Neuronal stem cell (in vitro differentiated cells): ENCODE measurements at regions not wholly inside any gene's neighbourhood (a gene's known extent, or its start where the extent isn't known, plus 50 kb on each side); places are given as distances from the start of the nearest gene placed in this dataset.

ENCODE experiments used
- DNase-seq: peaks from one replicate; pipeline ENCODE4 v3.0.0-alpha.2; 2013; ENCODE audit warnings: low spot score
- H2AFZ ChIP-seq: one replicate; pipeline ENCODE4 v1.6.1; 2013; ENCODE audit warnings: mild to moderate bottlenecking, low read length, inconsistent platforms
- H2AK5ac ChIP-seq: 2 replicates; pipeline ENCODE4 v1.6.1; 2013; ENCODE audit warnings: low read depth, mild to moderate bottlenecking, inconsistent platforms, low read length, moderate library complexity, mixed read lengths
- H2BK120ac ChIP-seq: 2 replicates; pipeline ENCODE4 v1.6.1; 2013; ENCODE audit warnings: low read depth, mild to moderate bottlenecking, inconsistent platforms, low read length, moderate library complexity, mixed read lengths
- H2BK12ac ChIP-seq: one replicate; pipeline ENCODE4 v1.6.1; 2013; ENCODE audit warnings: low read length, inconsistent platforms
- H2BK15ac ChIP-seq: 2 replicates; pipeline ENCODE4 v1.6.1; 2013; ENCODE audit warnings: mild to moderate bottlenecking, low read length, inconsistent platforms, mixed read lengths
- H2BK5ac ChIP-seq: one replicate; pipeline ENCODE4 v1.6.1; 2013; ENCODE audit warnings: inconsistent platforms, mild to moderate bottlenecking, low read length, moderate library complexity
- H3K14ac ChIP-seq: one replicate; pipeline ENCODE4 v1.6.1; 2013; ENCODE audit warnings: low read length, inconsistent platforms
- H3K18ac ChIP-seq: 2 replicates; pipeline ENCODE4 v1.6.1; 2013; ENCODE audit warnings: low read length, inconsistent platforms
- H3K23ac ChIP-seq: 2 replicates; pipeline ENCODE4 v1.6.1; 2013; ENCODE audit warnings: low read depth, mild to moderate bottlenecking, mixed read lengths, low read length, inconsistent platforms; ENCODE audit not compliant: poor library complexity
- H3K27ac ChIP-seq: replicated peaks from 3 replicates; pipeline ENCODE4 v1.5.1; 2013; ENCODE audit warnings: low read length, inconsistent platforms
- H3K27me3 ChIP-seq, 3 experiments: 2 replicates each; pipeline ENCODE4 v1.6.1; 2013; ENCODE audit warnings: low read length in 3 of 3, mild to moderate bottlenecking in 2 of 3, inconsistent platforms in 1 of 3, low read depth in 1 of 3, mixed read lengths in 1 of 3, moderate library complexity in 1 of 3; ENCODE audit not compliant: control insufficient read depth in 3 of 3, insufficient read depth in 3 of 3
- H3K36me3 ChIP-seq, 2 donors: replicated peaks in 1 of 2; 2 replicates each; pipeline ENCODE4 v1.6.1; 2013; ENCODE audit warnings: low read length in 2 of 2; ENCODE audit not compliant: control insufficient read depth in 2 of 2, insufficient read depth in 2 of 2
- H3K4ac ChIP-seq: 2 replicates; pipeline ENCODE4 v1.6.1; 2013; ENCODE audit warnings: inconsistent platforms, mild to moderate bottlenecking, low read length, moderate library complexity
- H3K4me1 ChIP-seq, 2 donors: 1 replicate in 1 of 2; 2 replicates in 1 of 2; pipeline ENCODE4 v1.6.1; 2013; ENCODE audit warnings: low read length in 2 of 2, low read depth in 1 of 2; ENCODE audit not compliant: control insufficient read depth in 2 of 2, insufficient read depth in 1 of 2
- H3K4me2 ChIP-seq: one replicate; pipeline ENCODE4 v1.6.1; 2013; ENCODE audit warnings: mild to moderate bottlenecking, low read length, inconsistent platforms; ENCODE audit not compliant: insufficient read depth, poor library complexity, severe bottlenecking
- H3K4me3 ChIP-seq, 2 donors: 2 replicates each; pipeline ENCODE4 v1.5.1; 2013; ENCODE audit warnings: low read length in 2 of 2, mild to moderate bottlenecking in 2 of 2, inconsistent platforms in 1 of 2, moderate library complexity in 1 of 2
- H3K79me1 ChIP-seq: one replicate; pipeline ENCODE4 v1.6.1; 2013; ENCODE audit warnings: low read depth, mild to moderate bottlenecking, inconsistent platforms, low read length, moderate library complexity
- H3K9ac ChIP-seq: one replicate; pipeline ENCODE4 v1.6.1; 2013; ENCODE audit warnings: mild to moderate bottlenecking, low read depth, low read length, inconsistent platforms; ENCODE audit not compliant: poor library complexity
- H3K9me3 ChIP-seq, 2 donors: replicated peaks in 1 of 2; 2 replicates each; pipeline versions ENCODE3 to v1.6.1; 2013; ENCODE audit warnings: low read length in 2 of 2, mild to moderate bottlenecking in 2 of 2, inconsistent platforms in 1 of 2, low read depth in 1 of 2, mixed read lengths in 1 of 2, moderate library complexity in 1 of 2; ENCODE audit not compliant: control insufficient read depth in 2 of 2, insufficient read depth in 1 of 2
- H4K8ac ChIP-seq: one replicate; pipeline ENCODE4 v1.6.1; 2013; ENCODE audit warnings: low read depth, mild to moderate bottlenecking, inconsistent platforms, low read length, moderate library complexity
- H4K91ac ChIP-seq: one replicate; pipeline ENCODE4 v1.6.1; 2013; ENCODE audit warnings: low read length, low read depth, mild to moderate bottlenecking, inconsistent platforms; ENCODE audit not compliant: poor library complexity
- WGBS, 2 donors: extraction: QIAGEN DNeasy Blood & Tissue Kit; methylation state at CpG; one replicate each; pipeline ENCODE4 v1.1.7; 2013; ENCODE audit warnings: missing lambda C conversion rate in 2 of 2, mixed read lengths in 1 of 2; ENCODE audit not compliant: insufficient read length in 2 of 2, insufficient replicate concordance in 1 of 2; ENCODE audit errors: extremely low coverage in 2 of 2; 5-methylcytosine and 5-hydroxymethylcytosine counted together

DNA sequence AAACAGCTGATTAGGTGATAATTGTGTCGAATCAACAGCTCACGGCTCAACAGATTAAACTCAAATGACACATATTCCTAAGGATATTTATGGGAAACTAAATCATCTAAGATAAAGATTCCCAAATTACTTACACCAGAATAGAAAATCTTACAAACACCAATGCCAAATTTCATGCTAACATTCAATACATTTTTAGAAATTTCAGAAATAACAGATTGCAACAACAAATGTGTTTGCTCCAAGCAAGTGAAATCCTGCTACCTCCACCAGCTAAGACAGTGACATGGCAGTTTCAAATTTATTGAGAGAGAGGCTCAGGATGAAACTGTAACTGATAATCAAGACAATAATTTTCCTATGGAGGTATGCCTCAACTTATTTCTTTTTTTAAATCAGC is 65.0 kb upstream of the EPB41L3 start:
- H3K23ac ChIP-seq, result no peak overlapping the region
- H2BK12ac ChIP-seq, result no peak overlapping the region
- H3K27ac ChIP-seq, result no peak overlapping the region
- no peaks in the 10 kb centered on the region for H3K9me3 ChIP-seq
- H3K14ac ChIP-seq, result no peak overlapping the region
- no peak overlapping the region for H2BK5ac ChIP-seq
- no peak overlapping the region for H2AFZ ChIP-seq
- no CpG with 5 or more reads among the region's 2 CpGs for WGBS, 2 donors
- no peak overlapping the region for H4K91ac ChIP-seq
- H3K9ac ChIP-seq, result no peak overlapping the region
- DNase-seq, result no peak
- H3K4me2 ChIP-seq, result no peak overlapping the region
- no peak overlapping the region for H2BK120ac ChIP-seq
- H3K79me1 ChIP-seq, result no peaks in the 10 kb centered on the region
- no peak overlapping the region for H4K8ac ChIP-seq
- H3K4me3 ChIP-seq, result no peak overlapping the region
- H3K4me1 ChIP-seq, result no peaks in the 10 kb centered on the region
- H3K36me3 ChIP-seq, result no peaks in the 10 kb centered on the region
- no peak overlapping the region for H2AK5ac ChIP-seq
- no peak overlapping the region for H2BK15ac ChIP-seq
- no peaks in the 10 kb centered on the region for H3K27me3 ChIP-seq
- H3K18ac ChIP-seq, result no peak overlapping the region
- H3K4ac ChIP-seq, result no peak overlapping the region

DNA sequence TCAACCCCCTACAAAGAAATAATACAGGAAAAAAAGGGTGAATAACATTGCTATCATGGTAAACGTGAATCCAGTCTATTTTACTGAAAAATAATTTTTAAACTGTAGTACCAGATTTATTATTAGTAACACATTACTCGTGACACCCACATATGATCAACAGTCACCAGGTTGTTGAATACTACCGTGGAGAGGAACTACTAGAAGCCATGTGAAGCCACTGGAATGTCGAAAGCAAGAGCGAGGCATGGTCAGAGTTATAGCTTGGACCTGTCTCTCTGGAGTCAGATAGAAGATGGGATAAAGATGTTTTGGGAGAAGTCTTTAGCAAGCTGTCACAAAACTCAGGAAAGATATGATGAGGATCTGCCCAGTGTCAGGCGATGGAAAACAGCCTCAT is 63.2 kb upstream of the EPB41L3 start:
- Histone ChIP-seq H3K4ac (no peak overlapping the region), H3K18ac (no peak overlapping the region), H3K36me3 (no peaks in the 10 kb centered on the region), H2BK12ac (no peak overlapping the region), H2BK120ac (no peak overlapping the region), H3K23ac (no peak overlapping the region), H2BK5ac (no peak overlapping the region), H2BK15ac (no peak overlapping the region), H3K4me1 (no peaks in the 10 kb centered on the region), H3K4me2 (no peak overlapping the region), H3K27ac (no peak overlapping the region), H3K4me3 (no peak overlapping the region), H3K14ac (no peak overlapping the region), H2AK5ac (no peak overlapping the region), H4K8ac (no peak overlapping the region), H3K9ac (no peak overlapping the region), H4K91ac (no peak overlapping the region), H3K9me3 (no peaks in the 10 kb centered on the region), H3K79me1 (no peaks in the 10 kb centered on the region), H2AFZ (no peak overlapping the region), H3K27me3 (no peaks in the 10 kb centered on the region)
- DNase-seq, result no peak
- no CpG with 5 or more reads among the region's 6 CpGs for WGBS, 2 donors

DNA sequence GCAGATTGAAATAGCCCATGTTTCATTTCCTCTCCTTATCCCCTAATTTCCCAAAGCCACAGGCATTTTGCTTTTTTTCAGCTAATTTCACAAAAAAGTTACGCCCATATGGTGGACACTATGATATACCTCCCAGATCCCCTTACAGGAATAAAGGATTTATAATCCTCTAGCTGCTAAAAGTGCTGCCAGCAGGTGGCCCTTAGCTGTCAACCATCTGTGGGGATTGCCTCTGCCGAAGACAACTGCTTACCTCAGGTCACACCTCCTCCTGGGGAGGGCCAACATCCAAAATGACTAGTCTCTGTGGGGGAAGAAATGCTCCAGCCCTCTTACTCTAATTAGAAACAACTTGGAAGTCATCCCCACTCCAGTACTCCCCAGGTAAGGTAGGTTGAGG is 61.0 kb upstream of the EPB41L3 start:
- Histone ChIP-seq H2BK5ac (no peak overlapping the region), H2AK5ac (no peak overlapping the region), H3K4me3 (no peak overlapping the region), H3K23ac (no peak overlapping the region), H3K14ac (no peak overlapping the region), H3K4me1 (no peaks in the 10 kb centered on the region), H3K9ac (no peak overlapping the region), H3K4me2 (no peak overlapping the region), H3K36me3 (no peaks in the 10 kb centered on the region), H4K91ac (no peak overlapping the region), H3K18ac (no peak overlapping the region), H3K27me3 (no peaks in the 10 kb centered on the region), H3K79me1 (no peaks in the 10 kb centered on the region), H3K4ac (no peak overlapping the region), H2AFZ (no peak overlapping the region), H2BK12ac (no peak overlapping the region), H2BK15ac (no peak overlapping the region), H2BK120ac (no peak overlapping the region), H3K27ac (no peak overlapping the region), H4K8ac (no peak overlapping the region), H3K9me3 (no peaks in the 10 kb centered on the region)
- no peak for DNase-seq
- WGBS, 2 donors, result no CpG with 5 or more reads among the region's 2 CpGs

DNA sequence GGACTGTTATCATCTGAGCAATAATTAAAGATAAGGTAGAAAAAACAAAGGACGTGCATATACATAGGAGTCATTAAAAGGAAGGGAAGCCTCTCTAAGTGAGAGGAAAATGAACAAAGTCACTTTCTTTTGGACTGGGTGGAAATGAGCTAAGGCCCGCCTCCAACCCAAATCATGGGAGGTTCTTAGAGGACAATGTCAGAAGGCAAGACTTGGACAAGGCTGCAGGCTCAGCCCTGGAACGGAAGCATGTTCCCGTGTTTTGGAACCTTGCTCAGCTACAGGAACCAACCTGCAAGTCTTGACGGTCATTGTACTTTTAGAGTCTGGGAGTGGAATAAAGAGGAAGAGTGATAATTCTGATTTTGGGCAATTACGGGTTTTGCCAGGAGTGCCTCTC is 59.4 kb upstream of the EPB41L3 start:
- no peaks in the 10 kb centered on the region for H3K27me3 ChIP-seq

More for the DNA sequence above, 59.4 kb upstream of the EPB41L3 start:
- no peak overlapping the region for H2AFZ ChIP-seq
- no peaks in the 10 kb centered on the region for H3K36me3 ChIP-seq
- no peak overlapping the region for H3K14ac ChIP-seq
- H3K4ac ChIP-seq, result no peak overlapping the region
- no peak overlapping the region for H4K8ac ChIP-seq
- no peak overlapping the region for H3K4me3 ChIP-seq
- no peaks in the 10 kb centered on the region for H3K79me1 ChIP-seq
- H3K4me2 ChIP-seq, result no peak overlapping the region
- H3K9me3 ChIP-seq, result no peaks in the 10 kb centered on the region
- WGBS, 2 donors, result no CpG with 5 or more reads among the region's 6 CpGs
- no peak overlapping the region for H2BK12ac ChIP-seq
- H4K91ac ChIP-seq, result no peak overlapping the region
- H3K23ac ChIP-seq, result no peak overlapping the region
- H3K9ac ChIP-seq, result no peak overlapping the region
- H3K4me1 ChIP-seq, result no peaks in the 10 kb centered on the region
- H3K18ac ChIP-seq, result no peak overlapping the region
- no peak for DNase-seq
- no peak overlapping the region for H2BK5ac ChIP-seq
- no peak overlapping the region for H3K27ac ChIP-seq
- no peak overlapping the region for H2BK120ac ChIP-seq
- no peak overlapping the region for H2AK5ac ChIP-seq
- no peak overlapping the region for H2BK15ac ChIP-seq
